GM18858 (cell line): ENCODE measurements at regions not wholly inside any gene's neighbourhood (a gene's known extent, or its start where the extent isn't known, plus 50 kb on each side); places are given as distances from the start of the nearest gene placed in this dataset.
"Not testable (repeated sequence)": the region's sequence is repeated elsewhere in the genome, so short reads cannot be mapped to it uniquely, and the experiment has no call there.

Experiments used
- ATAC-seq: cut with Tn5 transposase; IDR thresholded peaks from one replicate; pipeline ENCODE4 v1.9.1; 2021; ENCODE audit not compliant: unreplicated experiment

DNA sequence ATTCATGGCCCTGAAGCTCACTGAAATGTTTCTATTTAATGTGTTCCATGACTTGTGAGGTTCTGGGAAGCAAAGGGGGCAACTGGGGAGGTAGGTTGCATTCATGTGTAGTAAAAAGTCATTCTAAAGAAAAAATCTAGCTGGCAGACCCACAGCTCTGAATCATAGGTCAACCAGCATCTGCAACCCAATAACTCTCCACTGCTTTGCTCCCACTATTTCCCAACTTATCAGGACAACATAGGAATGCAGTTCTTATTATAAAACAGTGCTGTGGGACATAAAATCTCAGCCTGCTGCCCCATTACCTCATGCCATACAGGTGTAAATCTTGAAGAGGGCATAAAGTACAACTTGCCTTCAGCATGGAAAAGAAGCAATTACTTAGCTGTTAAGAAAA, 576.1 kb upstream of the PTBP2 start:
- no peak for ATAC-seq

DNA sequence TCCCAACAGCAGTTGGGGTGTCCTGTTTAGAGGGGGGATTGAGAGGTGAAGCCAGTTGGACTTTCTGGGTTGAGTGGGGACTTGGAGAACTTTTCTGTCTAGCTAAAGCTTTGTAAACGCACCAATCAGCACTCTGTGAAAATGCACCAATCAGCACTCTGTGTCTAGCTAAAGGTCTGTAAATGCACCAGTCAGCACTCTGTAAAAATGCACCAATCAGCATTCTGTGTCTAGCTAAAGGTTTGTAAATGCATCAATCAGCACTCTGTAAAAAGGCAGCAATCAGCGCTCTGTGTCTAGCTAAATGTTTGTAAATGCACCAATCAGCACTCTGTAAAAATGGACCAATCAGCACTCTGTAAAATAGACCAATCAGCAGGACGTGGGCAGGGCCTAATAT, 568.6 kb upstream of the PTBP2 start:
- not testable (repeated sequence) for ATAC-seq

- ATAC-seq = no peak
Observed at GRCh38 chr1:96157101-96157500, 564.5 kb upstream of the PTBP2 start.

DNA sequence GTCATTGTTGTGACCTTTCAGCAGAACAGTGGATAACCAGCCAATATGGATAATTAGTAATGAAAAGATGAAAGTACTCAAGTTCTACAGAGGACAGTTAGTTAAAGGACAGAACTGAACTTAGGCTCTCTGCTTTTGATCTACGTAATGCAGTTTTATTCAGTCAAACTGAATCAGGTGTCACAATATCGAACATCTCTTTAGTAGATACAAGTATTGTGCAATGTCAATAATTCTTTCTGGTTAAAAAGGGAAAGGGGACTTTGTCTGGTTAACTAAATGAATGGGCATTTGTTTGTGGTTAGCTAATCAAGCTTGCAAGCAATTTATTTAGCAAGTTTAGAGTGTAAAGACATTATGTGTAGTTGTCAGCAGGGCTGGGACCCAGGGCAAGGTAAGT, 562.2 kb upstream of the PTBP2 start:
- ATAC-seq = no peak

DNA sequence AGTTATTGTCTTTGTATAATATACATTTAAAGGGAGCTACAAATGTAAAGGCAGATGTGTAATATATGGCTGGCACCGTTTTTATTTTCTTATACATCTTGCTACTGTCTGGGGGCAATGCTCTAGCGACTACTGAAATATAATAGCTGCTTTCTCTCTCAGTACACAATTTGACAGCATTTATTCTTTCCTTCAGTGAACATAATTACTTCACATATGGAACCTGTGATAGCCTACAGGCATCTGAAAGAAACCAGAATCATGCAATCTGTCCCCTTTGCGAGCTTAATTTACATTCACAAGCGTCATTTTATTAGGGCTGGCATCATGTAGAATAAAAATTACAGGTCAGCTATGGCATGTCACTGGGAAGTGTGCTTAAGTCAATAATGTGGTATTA, 557.5 kb upstream of the PTBP2 start:
- no peak for ATAC-seq

DNA sequence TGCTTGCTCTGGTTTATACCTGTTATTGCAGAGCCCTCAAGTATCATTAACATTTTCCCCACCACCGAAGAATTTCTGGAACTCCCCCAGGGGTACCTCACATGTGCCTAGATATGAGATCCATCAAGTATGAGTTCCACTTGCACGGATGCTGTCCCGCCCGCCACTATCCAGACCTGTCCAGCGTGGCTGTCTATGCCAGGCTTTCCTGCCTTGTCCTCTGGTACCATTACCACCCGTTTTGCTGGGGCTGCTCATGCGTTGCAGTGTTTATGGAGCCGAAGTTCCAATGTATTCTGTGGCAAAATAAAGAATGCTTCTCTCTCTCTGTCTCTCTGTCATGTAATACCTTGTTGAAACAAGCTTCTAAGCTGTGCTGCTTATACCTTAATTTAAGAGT, 543.5 kb upstream of the PTBP2 start:
- ATAC-seq = no peak

DNA sequence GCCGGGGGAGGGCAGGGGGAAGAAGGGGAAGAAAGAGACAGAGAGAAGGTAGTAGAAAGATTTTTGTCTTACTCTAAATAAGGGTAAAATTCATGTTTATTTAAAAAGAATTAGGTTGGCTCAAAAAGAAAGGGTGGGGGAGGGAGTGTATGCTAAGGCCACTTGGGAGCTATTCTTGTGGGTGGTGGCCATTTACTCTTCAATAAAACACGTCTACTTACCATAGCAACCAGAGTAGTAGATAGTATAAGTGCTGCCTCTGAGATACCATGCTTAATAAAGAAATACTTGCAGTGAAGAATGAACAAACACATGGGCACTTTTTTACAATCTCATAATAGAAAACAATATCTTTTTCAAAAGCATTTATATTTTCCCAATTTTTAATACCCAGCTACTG, 538.1 kb upstream of the PTBP2 start:
- ATAC-seq = no peak

DNA sequence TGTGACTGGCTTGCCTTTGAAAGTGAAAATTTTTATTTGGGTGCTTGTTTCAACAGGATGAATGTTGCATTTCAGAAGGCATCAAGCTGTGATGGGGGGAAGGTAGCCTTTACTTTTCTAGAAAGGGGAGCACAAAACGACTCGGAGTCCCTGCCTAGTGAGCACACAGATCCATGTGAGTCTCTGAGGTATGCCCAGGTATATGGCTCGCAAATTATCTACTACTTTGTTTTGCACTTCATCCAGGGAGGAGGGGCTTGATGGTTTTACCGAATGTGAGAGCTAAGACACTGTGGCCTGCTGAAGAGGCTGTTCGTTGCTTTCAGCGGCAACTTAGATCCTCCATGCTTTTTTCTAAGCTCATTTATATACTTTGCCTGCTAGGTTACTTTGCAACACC, 537.7 kb upstream of the PTBP2 start:
- no peak for ATAC-seq

DNA sequence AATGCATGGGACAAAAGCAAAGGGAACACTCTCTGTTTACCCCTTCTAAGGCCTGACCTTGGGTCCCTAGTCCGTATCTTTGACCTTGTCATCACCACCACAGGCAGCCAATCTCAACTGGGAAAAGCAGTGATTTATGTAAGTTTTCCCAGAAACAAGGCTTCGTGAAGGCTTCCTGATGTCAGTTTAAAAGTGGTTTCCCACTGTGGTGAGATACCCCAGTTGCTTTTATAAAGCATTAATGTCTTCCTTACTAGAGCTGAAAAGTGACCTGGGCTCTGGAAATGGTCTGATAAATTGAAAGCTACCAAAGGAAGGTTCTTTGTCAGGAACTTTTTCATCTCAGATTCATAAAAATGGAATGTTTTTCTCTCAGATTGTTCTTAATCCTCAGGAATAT, 536.4 kb upstream of the PTBP2 start:
- no peak for ATAC-seq

DNA sequence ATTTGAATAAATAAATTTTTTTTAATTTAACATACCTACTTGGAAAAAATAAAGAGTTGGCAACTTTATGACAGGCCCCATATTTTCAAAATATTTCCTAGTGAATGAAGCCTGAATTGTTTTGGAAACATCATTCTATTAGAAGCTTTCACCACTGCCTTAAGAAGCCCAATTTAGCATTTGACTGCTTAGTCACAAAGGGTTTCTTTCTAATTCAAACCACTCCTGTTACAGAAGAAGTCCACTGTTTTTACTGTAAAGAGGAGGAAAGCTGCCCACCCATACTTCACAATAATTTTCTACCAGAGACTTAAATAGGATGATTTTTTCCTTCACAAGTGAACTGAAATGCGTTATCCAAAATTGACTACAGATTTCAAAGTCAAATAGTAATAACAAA, 534.6 kb upstream of the PTBP2 start:
- ATAC-seq = no peak

- ATAC-seq = no peak
Observed at GRCh38 chr1:96191165-96191564, 530.4 kb upstream of the PTBP2 start.

DNA sequence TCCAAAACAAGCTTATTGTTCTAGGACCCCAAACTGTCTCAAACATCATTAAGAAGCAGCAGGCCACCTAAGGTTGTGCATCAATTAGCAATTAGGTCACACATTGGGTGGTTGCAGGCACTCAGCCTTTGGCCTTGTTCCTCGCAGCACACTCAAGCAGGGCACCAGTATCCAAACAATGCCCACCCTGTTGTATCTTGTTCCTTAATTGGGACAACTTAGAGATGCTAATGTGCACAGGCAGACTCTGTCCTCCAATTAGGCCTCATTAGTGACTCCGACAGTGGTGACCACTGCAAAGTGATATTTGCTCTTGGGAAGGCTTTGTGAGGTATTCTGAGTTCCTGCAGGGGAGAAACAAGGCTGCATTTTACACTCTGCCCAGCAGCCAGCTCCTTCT, 515.1 kb upstream of the PTBP2 start:
- no peak for ATAC-seq

- no peak for ATAC-seq
Observed at GRCh38 chr1:96207936-96208335, 513.6 kb upstream of the PTBP2 start.

GRCh38 chr1:96208428-96208827, 513.2 kb upstream of the PTBP2 start:
- ATAC-seq = no peak

DNA sequence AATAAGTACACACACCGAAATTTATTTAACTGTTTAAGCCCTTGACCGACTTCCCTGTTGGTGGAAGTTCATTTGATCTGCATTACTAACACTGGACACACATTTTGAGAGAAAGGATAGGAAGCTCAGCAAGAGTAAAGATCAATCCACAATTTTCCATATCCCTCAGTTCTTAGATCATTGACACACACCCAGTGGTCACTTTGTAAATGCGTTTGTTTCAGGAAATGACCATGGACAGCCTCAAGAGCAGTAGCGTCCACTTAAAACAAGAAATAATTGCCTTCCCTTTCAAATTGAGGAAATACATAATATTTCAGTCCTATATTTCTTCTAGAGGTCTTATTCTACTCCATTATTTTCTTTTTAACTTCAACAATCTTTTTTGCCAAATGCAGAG, 511.5 kb upstream of the PTBP2 start:
- no peak for ATAC-seq

- no peak for ATAC-seq
Observed at GRCh38 chr1:96211202-96211601, 510.4 kb upstream of the PTBP2 start.

DNA sequence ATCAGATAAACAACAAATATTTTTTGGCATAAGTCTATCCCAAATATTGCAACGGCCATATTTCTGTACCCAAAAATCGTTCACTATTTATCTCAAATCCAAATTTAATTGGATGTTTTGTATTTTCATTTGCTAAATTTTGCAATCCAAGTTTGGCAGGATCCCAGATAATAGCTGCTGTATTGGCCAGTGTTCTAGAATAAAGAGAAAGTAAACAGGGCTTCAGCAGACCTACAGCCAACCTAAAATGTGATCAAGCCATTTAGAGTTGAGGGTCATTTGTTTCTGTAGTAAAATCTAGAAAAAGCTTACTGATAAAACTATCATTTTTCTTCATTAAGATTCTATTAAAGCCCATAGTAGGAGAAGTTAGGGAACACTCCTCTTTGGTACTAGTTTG, 506.6 kb upstream of the PTBP2 start:
- no peak for ATAC-seq

GRCh38 chr1:96220651-96221050, 500.9 kb upstream of the PTBP2 start:
- ATAC-seq = no peak

- no peak for ATAC-seq
Observed at GRCh38 chr1:96222701-96223100, 498.9 kb upstream of the PTBP2 start.

DNA sequence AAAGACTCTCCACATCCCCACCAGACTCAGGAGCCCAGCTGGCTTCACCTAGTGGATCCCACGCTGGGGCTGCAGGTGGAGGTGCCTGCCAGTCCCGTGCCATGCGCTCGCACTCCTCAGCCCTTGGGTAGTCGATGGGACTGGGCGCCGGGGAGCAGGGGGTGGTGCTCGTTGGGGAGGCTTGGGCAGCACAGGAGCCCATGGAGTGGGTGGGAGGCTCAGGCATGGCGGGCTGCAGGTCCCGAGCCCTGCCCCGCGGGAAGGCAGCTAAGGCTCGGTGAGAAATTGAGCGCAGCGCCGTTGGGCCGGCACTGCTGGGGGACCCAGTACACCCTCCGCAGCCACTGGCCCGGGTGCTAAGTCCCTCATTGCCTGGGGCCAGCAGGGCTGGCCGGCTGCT, 497.4 kb upstream of the PTBP2 start:
- ATAC-seq = not testable (repeated sequence)

- ATAC-seq = no peak
Observed at GRCh38 chr1:96233422-96233821, 488.2 kb upstream of the PTBP2 start.

GRCh38 chr1:96234299-96234698, 487.3 kb upstream of the PTBP2 start:
- ATAC-seq = no peak

DNA sequence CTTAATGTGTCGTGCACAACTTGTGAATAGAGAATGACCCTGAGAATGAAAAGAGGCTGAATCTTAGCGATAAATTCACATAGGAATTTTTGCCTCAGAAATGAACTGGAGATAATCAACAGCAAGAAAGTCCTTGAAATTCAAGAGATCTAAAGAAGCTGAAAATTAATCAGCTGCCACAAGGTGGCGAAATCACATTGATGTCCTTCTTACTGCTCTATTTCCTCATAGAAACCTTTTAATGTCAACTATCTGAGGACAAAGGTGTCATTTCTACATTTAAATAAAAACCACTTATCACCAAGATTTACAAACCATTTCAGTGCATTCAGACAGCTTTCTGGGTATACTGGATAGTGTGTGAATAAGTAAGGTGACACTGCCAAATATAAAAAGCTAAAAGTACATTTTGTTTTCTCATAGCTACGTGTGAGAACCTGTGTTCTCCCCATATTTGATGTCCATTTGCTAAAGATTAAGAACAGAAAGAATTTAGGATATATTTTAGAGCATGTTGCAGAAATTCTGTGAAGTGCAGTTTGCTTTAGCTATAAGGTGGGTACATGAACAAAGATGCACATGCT, 485.3 kb upstream of the PTBP2 start:
- ATAC-seq = peak; percentile 77

- ATAC-seq = no peak
Observed at GRCh38 chr1:96238426-96238825, 483.2 kb upstream of the PTBP2 start.
